Spleen (tissue), 7 donors: ENCODE measurements at regions not wholly inside any gene's neighbourhood (a gene's known extent, or its start where the extent isn't known, plus 50 kb on each side); places are given as distances from the start of the nearest gene placed in this dataset.

Experiments
- POLR2AphosphoS5 ChIP-seq, 3 donors: sonication (generic); formaldehyde crosslinking; IDR thresholded peaks; one replicate each; pipeline ENCODE4 v1.5.1; 2017; ENCODE audit warnings: antibody characterized with exemption in 3 of 3
- TF ChIP-seq, protein P1 (sequence below), 11 experiments: fragments of 200-600 bp in 7 of 11; fragments of 450-650 bp in 4 of 11; sonication (generic) in 4 of 11; IDR thresholded peaks in 8 of 11; conservative IDR thresholded peaks in 3 of 11; 1 replicate in 7 of 11; 2 replicates in 4 of 11; pipeline versions ENCODE4 v1.4.0 to v1.8.0; 2016 to 2021; ENCODE audit warnings: antibody characterized with exemption in 11 of 11, inconsistent platforms in 4 of 11, mild to moderate bottlenecking in 1 of 11
- donor health status: DM: no; HTN: no; CAD: no; lungs with moderate emphysema.
- donor health status: DM: no; HTN: no; CAD: no.
- donor health status: DM: no; HTN: no; CAD: no.

DNA sequence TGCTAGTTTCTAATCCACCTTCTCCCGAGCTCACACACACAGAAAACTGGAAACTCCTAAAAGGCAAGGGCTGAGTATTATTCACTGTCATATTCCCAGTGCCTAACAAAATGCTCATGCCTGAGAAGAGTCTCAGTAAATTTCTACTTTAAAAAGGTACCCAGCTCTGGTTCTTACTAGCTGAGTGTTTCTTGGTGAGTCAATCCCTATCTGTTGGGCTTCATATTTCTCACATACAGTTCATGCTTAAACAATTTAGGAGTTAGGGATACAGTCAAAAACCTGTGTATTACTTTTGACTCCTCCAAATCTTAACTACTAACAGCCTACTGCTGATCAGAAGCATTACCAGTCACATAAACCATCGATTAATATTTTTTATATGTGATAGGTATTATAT lies 204.9 kb downstream of the EN1 start:
- no peak for TF ChIP-seq POLR2AphosphoS5 (IDR thresholded peaks at IDR 0.05)
- TF ChIP-seq, protein P1, sequence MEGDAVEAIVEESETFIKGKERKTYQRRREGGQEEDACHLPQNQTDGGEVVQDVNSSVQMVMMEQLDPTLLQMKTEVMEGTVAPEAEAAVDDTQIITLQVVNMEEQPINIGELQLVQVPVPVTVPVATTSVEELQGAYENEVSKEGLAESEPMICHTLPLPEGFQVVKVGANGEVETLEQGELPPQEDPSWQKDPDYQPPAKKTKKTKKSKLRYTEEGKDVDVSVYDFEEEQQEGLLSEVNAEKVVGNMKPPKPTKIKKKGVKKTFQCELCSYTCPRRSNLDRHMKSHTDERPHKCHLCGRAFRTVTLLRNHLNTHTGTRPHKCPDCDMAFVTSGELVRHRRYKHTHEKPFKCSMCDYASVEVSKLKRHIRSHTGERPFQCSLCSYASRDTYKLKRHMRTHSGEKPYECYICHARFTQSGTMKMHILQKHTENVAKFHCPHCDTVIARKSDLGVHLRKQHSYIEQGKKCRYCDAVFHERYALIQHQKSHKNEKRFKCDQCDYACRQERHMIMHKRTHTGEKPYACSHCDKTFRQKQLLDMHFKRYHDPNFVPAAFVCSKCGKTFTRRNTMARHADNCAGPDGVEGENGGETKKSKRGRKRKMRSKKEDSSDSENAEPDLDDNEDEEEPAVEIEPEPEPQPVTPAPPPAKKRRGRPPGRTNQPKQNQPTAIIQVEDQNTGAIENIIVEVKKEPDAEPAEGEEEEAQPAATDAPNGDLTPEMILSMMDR (IDR thresholded peaks at IDR 0.05 in 8 of 11, conservative IDR thresholded peaks at IDR 0.05 in 3 of 11), result no peak
